Fibroblast of lung (primary cell): ENCODE measurements at regions not wholly inside any gene's neighbourhood (a gene's known extent, or its start where the extent isn't known, plus 50 kb on each side); places are given as distances from the start of the nearest gene placed in this dataset.

Experiments
- CTCF ChIP-seq, 2 donors: IDR thresholded peaks in 1 of 2; conservative IDR thresholded peaks in 1 of 2; 1 replicate in 1 of 2; 2 replicates in 1 of 2; pipeline ENCODE4 v1.5.1; 2011 to 2012; ENCODE audit warnings: low read length in 2 of 2, control low read depth in 1 of 2, inconsistent platforms in 1 of 2, low read depth in 1 of 2, mild to moderate bottlenecking in 1 of 2
- EZH2 ChIP-seq: IDR thresholded peaks from 2 replicates; pipeline ENCODE4 v1.5.1; 2012; ENCODE audit warnings: low read length, control low read depth, mild to moderate bottlenecking; ENCODE audit errors: missing control alignments

GRCh38 chr3:6091262-6091661, 769.7 kb upstream of the GRM7 start:
- TF ChIP-seq CTCF (conservative IDR thresholded peaks at IDR 0.05 in 1 of 2, IDR thresholded peaks at IDR 0.05 in 1 of 2; ENCODE audit: low read depth in 1 of 2, low read length in 2 of 2) (no peak), EZH2 (no peak)
